Karpas-422 (cell line): ENCODE measurements at regions not wholly inside any gene's neighbourhood (a gene's known extent, or its start where the extent isn't known, plus 50 kb on each side); places are given as distances from the start of the nearest gene placed in this dataset.
"Not testable (repeated sequence)": the region's sequence is repeated elsewhere in the genome, so short reads cannot be mapped to it uniquely, and the experiment has no call there.

Experiments used
- DNase-seq: peaks from one replicate; pipeline ENCODE4 v3.0.0-alpha.2; 2015
- H2AFZ ChIP-seq: fragments of 200-600 bp; sonication (generic); 2 replicates; pipeline ENCODE4 v1.6.1; 2014; ENCODE audit warnings: antibody characterized with exemption, low read length, mixed read lengths
- H3K27ac ChIP-seq: fragments of 200-600 bp; sonication (generic); 2 replicates; pipeline ENCODE4 v1.5.1; 2014; ENCODE audit warnings: mild to moderate bottlenecking, low read length, moderate library complexity
- H3K27me3 ChIP-seq: fragments of 200-600 bp; sonication (generic); 2 replicates; pipeline ENCODE4 v1.6.1; 2014; ENCODE audit warnings: low read length, mixed read lengths
- H3K36me3 ChIP-seq: fragments of 200-600 bp; sonication (generic); 2 replicates; pipeline ENCODE4 v1.6.1; 2014; ENCODE audit warnings: low read length, mixed read lengths; ENCODE audit not compliant: insufficient read depth
- H3K4me1 ChIP-seq: fragments of 200-600 bp; sonication (generic); 2 replicates; pipeline ENCODE4 v1.6.1; 2014; ENCODE audit warnings: mild to moderate bottlenecking, low read length, mixed read lengths
- H3K4me2 ChIP-seq: fragments of 200-600 bp; sonication (generic); 2 replicates; pipeline ENCODE4 v1.6.1; 2014; ENCODE audit warnings: low read length, low read depth, mild to moderate bottlenecking; ENCODE audit not compliant: poor library complexity, severe bottlenecking
- H3K4me3 ChIP-seq: fragments of 200-600 bp; sonication (generic); 2 replicates; pipeline ENCODE4 v1.5.1; 2014; ENCODE audit warnings: mild to moderate bottlenecking, antibody characterized with exemption, low read length, mixed read lengths
- H3K79me2 ChIP-seq: fragments of 200-600 bp; sonication (generic); 2 replicates; pipeline ENCODE4 v1.6.1; 2014; ENCODE audit warnings: mild to moderate bottlenecking, low read length, mixed read lengths
- H3K9ac ChIP-seq: fragments of 200-600 bp; sonication (generic); 2 replicates; pipeline ENCODE4 v1.6.0; 2014; ENCODE audit warnings: low read length
- H3K9me2 ChIP-seq: fragments of 200-600 bp; sonication (generic), shearing (Covaris generic); replicated peaks from 2 replicates; pipeline ENCODE4 v1.6.0; 2014; ENCODE audit warnings: mild to moderate bottlenecking, low read length, moderate library complexity; ENCODE audit not compliant: insufficient read depth
- H3K9me3 ChIP-seq: fragments of 300-700, 200-600 bp; sonication (generic); 2 replicates; pipeline ENCODE4 v1.6.1; 2014; ENCODE audit warnings: low read length, mixed read lengths
- H4K20me1 ChIP-seq: fragments of 200-600 bp; sonication (generic); 2 replicates; pipeline ENCODE4 v1.6.1; 2014; ENCODE audit warnings: mild to moderate bottlenecking, antibody characterized with exemption, low read length, low read depth; ENCODE audit not compliant: insufficient read depth

GRCh38 chrX:109140463-109140862, 341.4 kb downstream of the GUCY2F start:
- Histone ChIP-seq H3K4me2 (no peak overlapping the region), H3K9ac (no peak overlapping the region), H3K27ac (no peak overlapping the region), H3K9me3 (peaks cover 5% of the 10 kb centered on the region), H2AFZ (no peak overlapping the region), H3K4me3 (no peak overlapping the region), H3K27me3 (no peaks in the 10 kb centered on the region), H3K79me2 (no peaks in the 10 kb centered on the region), H3K4me1 (no peaks in the 10 kb centered on the region), H3K9me2 (no peaks in the 10 kb centered on the region), H4K20me1 (no peaks in the 10 kb centered on the region), H3K36me3 (no peaks in the 10 kb centered on the region)
- no peak for DNase-seq

- Histone ChIP-seq H3K27me3 (no peaks in the 10 kb centered on the region), H3K9ac (no peak overlapping the region), H3K36me3 (no peaks in the 10 kb centered on the region), H3K9me3 (peaks cover 4% of the 10 kb centered on the region; the same call in 1 of the 2 replicates), H4K20me1 (no peaks in the 10 kb centered on the region), H2AFZ (no peak overlapping the region), H3K4me3 (no peak overlapping the region), H3K79me2 (no peaks in the 10 kb centered on the region), H3K9me2 (no peaks in the 10 kb centered on the region), H3K4me1 (no peaks in the 10 kb centered on the region), H3K4me2 (no peak overlapping the region), H3K27ac (no peak overlapping the region)
- DNase-seq = no peak
Measured at GRCh38 chrX:109134777-109135176, 347.1 kb downstream of the GUCY2F start.

GRCh38 chrX:109125304-109125703, 356.6 kb downstream of the GUCY2F start:
- H3K4me3 ChIP-seq = no peak overlapping the region
- H3K27ac ChIP-seq = no peak overlapping the region
- H3K9me2 ChIP-seq = 0 out of 2 replicates have a peak, but pooled peaks cover 3% of the 10 kb centered on the region
- H4K20me1 ChIP-seq = no peaks in the 10 kb centered on the region
- no peak overlapping the region for H2AFZ ChIP-seq
- no peaks in the 10 kb centered on the region for H3K4me1 ChIP-seq
- DNase-seq = no peak
- H3K4me2 ChIP-seq = no peak overlapping the region
- no peaks in the 10 kb centered on the region for H3K27me3 ChIP-seq
- no peak overlapping the region for H3K9ac ChIP-seq
- no peaks in the 10 kb centered on the region for H3K36me3 ChIP-seq
- H3K9me3 ChIP-seq = peaks cover 3% of the 10 kb centered on the region; the same call in 1 of the 2 replicates
- H3K79me2 ChIP-seq = no peaks in the 10 kb centered on the region

- H3K36me3 ChIP-seq = no peaks in the 10 kb centered on the region
- no peaks in the 10 kb centered on the region for H4K20me1 ChIP-seq
- H3K9me3 ChIP-seq = no peaks in the 10 kb centered on the region
- H3K27me3 ChIP-seq = no peaks in the 10 kb centered on the region
- H3K4me1 ChIP-seq = no peaks in the 10 kb centered on the region
- no peak overlapping the region for H3K27ac ChIP-seq
- H3K79me2 ChIP-seq = no peaks in the 10 kb centered on the region
- no peak overlapping the region for H2AFZ ChIP-seq
- no peaks in the 10 kb centered on the region for H3K9me2 ChIP-seq
- no peak overlapping the region for H3K4me3 ChIP-seq
- no peak overlapping the region for H3K9ac ChIP-seq
- no peak for DNase-seq
- no peak overlapping the region for H3K4me2 ChIP-seq
Measured at GRCh38 chrX:109089359-109089758, 353.0 kb upstream of the IRS4 start.

- DNase-seq = no peak
- Histone ChIP-seq H2AFZ (no peak overlapping the region), H3K9ac (no peak overlapping the region), H3K4me3 (no peak overlapping the region), H3K4me1 (no peaks in the 10 kb centered on the region), H3K36me3 (no peaks in the 10 kb centered on the region), H3K9me3 (no peaks in the 10 kb centered on the region), H4K20me1 (no peaks in the 10 kb centered on the region), H3K79me2 (no peaks in the 10 kb centered on the region), H3K4me2 (no peak overlapping the region), H3K27ac (no peak overlapping the region), H3K9me2 (no peaks in the 10 kb centered on the region), H3K27me3 (no peaks in the 10 kb centered on the region)
Measured at GRCh38 chrX:109077788-109078187, 341.4 kb upstream of the IRS4 start.

- not testable (repeated sequence) for H4K20me1 ChIP-seq, H3K27me3 ChIP-seq, H3K9ac ChIP-seq, H3K4me3 ChIP-seq, H3K4me1 ChIP-seq, H3K79me2 ChIP-seq, H3K9me3 ChIP-seq, H3K4me2 ChIP-seq, H3K27ac ChIP-seq, H2AFZ ChIP-seq, H3K9me2 ChIP-seq, H3K36me3 ChIP-seq
- DNase-seq = peak; percentile 60
Measured at GRCh38 chrX:109054181-109054581, 317.8 kb upstream of the IRS4 start.

- Histone ChIP-seq H3K4me1 (no peaks in the 10 kb centered on the region), H3K4me2 (no peak overlapping the region), H4K20me1 (no peaks in the 10 kb centered on the region), H2AFZ (no peak overlapping the region), H3K27me3 (no peaks in the 10 kb centered on the region), H3K9ac (no peak overlapping the region), H3K79me2 (no peaks in the 10 kb centered on the region), H3K9me2 (no peaks in the 10 kb centered on the region), H3K4me3 (no peak overlapping the region), H3K9me3 (no peaks in the 10 kb centered on the region), H3K27ac (no peak overlapping the region), H3K36me3 (no peaks in the 10 kb centered on the region)
- no peak for DNase-seq
Measured at GRCh38 chrX:109049903-109050302, 313.5 kb upstream of the IRS4 start.

GRCh38 chrX:109049416-109049815, 313.1 kb upstream of the IRS4 start:
- H3K79me2 ChIP-seq = no peaks in the 10 kb centered on the region
- no peaks in the 10 kb centered on the region for H3K4me1 ChIP-seq
- H2AFZ ChIP-seq = no peak overlapping the region
- H3K27me3 ChIP-seq = no peaks in the 10 kb centered on the region
- no peaks in the 10 kb centered on the region for H3K9me2 ChIP-seq
- H3K9me3 ChIP-seq = no peaks in the 10 kb centered on the region
- H4K20me1 ChIP-seq = no peaks in the 10 kb centered on the region
- H3K4me2 ChIP-seq = no peak overlapping the region
- H3K9ac ChIP-seq = no peak overlapping the region
- DNase-seq = no peak
- H3K27ac ChIP-seq = no peak overlapping the region
- H3K4me3 ChIP-seq = no peak overlapping the region
- no peaks in the 10 kb centered on the region for H3K36me3 ChIP-seq

- Histone ChIP-seq H3K9ac (no peak overlapping the region), H2AFZ (no peak overlapping the region), H3K9me3 (no peaks in the 10 kb centered on the region), H3K4me3 (no peak overlapping the region), H4K20me1 (no peaks in the 10 kb centered on the region), H3K36me3 (no peaks in the 10 kb centered on the region), H3K4me1 (no peaks in the 10 kb centered on the region), H3K4me2 (no peak overlapping the region), H3K27ac (no peak overlapping the region), H3K79me2 (no peaks in the 10 kb centered on the region), H3K9me2 (no peaks in the 10 kb centered on the region), H3K27me3 (no peaks in the 10 kb centered on the region)
- no peak for DNase-seq
Measured at GRCh38 chrX:109040057-109040456, 303.7 kb upstream of the IRS4 start.
